ENCODE measurements at regions not wholly inside any gene's neighbourhood (a gene's known extent, or its start where the extent isn't known, plus 50 kb on each side); places are given as distances from the start of the nearest gene placed in this dataset.

GRCh38 chr14:71410578-71411284 is 503.5 kb downstream of the PCNX1 start:
- intact Hi-C loops (cut with micrococcal nuclease): loop anchor here (1.0 to 5.0 kb wide), 7 partner anchors 38 to 267 kb away; no protein-coding TSS in a partner anchor
- peaks cover 55% of the 10 kb centered on the region for H3K36me3 Mint-ChIP-seq (ENCODE audit: low read depth)
- DNase-seq (ENCODE audit: low spot score): no peak
- H3K9me3 Mint-ChIP-seq: peaks cover 10% of the 10 kb centered on the region
- peaks cover 57% of the 10 kb centered on the region for H3K4me1 Mint-ChIP-seq (ENCODE audit: low read depth)
- no peaks in the 10 kb centered on the region for H3K27me3 Mint-ChIP-seq (ENCODE audit: low read depth)
- peak overlapping the region; percentile 83 for H3K27ac Mint-ChIP-seq
- H3K4me3 Mint-ChIP-seq (ENCODE audit: low read depth): no peak overlapping the region

- DNase-seq (ENCODE audit: low spot score): no peak
- intact Hi-C loops (cut with micrococcal nuclease): loop anchor here (1.0 to 5.0 kb wide), 7 partner anchors 39 to 268 kb away; no protein-coding TSS in a partner anchor
- Mint-ChIP-seq H3K27ac (peak overlapping the region; percentile 83), H3K9me3 (peaks cover 10% of the 10 kb centered on the region), H3K27me3 (ENCODE audit: low read depth) (no peaks in the 10 kb centered on the region), H3K4me3 (ENCODE audit: low read depth) (no peak overlapping the region), H3K36me3 (ENCODE audit: low read depth) (peaks cover 52% of the 10 kb centered on the region), H3K4me1 (ENCODE audit: low read depth) (peaks cover 55% of the 10 kb centered on the region)
Measured at GRCh38 chr14:71411285-71411595, 504.0 kb downstream of the PCNX1 start.

GRCh38 chr14:71411738-71412137 is 504.5 kb downstream of the PCNX1 start:
- intact Hi-C loops (cut with micrococcal nuclease): loop anchor here (1.0 to 5.0 kb wide), 7 partner anchors 39 to 268 kb away; no protein-coding TSS in a partner anchor
- no peak overlapping the region for H3K4me3 Mint-ChIP-seq (ENCODE audit: low read depth)
- peaks cover 58% of the 10 kb centered on the region for H3K4me1 Mint-ChIP-seq (ENCODE audit: low read depth)
- H3K27ac Mint-ChIP-seq: peak overlapping the region; percentile 83
- peaks cover 52% of the 10 kb centered on the region for H3K36me3 Mint-ChIP-seq (ENCODE audit: low read depth)
- H3K27me3 Mint-ChIP-seq (ENCODE audit: low read depth): no peaks in the 10 kb centered on the region
- H3K9me3 Mint-ChIP-seq: peaks cover 10% of the 10 kb centered on the region
- no peak for DNase-seq (ENCODE audit: low spot score)

- no peak overlapping the region for H3K27ac Mint-ChIP-seq
- intact Hi-C loops (cut with micrococcal nuclease): loop anchor here (5.0 kb wide), 4 partner anchors 37 to 182 kb away; no protein-coding TSS in a partner anchor
- no peaks in the 10 kb centered on the region for H3K27me3 Mint-ChIP-seq (ENCODE audit: low read depth)
- H3K4me1 Mint-ChIP-seq (ENCODE audit: low read depth): peaks cover 38% of the 10 kb centered on the region
- no peak for DNase-seq (ENCODE audit: low spot score)
- H3K4me3 Mint-ChIP-seq (ENCODE audit: low read depth): no peak overlapping the region
- peaks cover 59% of the 10 kb centered on the region for H3K36me3 Mint-ChIP-seq (ENCODE audit: low read depth)
- peaks cover 10% of the 10 kb centered on the region for H3K9me3 Mint-ChIP-seq
Measured at GRCh38 chr14:71414631-71415403, 507.6 kb downstream of the PCNX1 start.

- Mint-ChIP-seq H3K9me3 (peaks cover 10% of the 10 kb centered on the region), H3K27me3 (ENCODE audit: low read depth) (no peaks in the 10 kb centered on the region), H3K4me1 (ENCODE audit: low read depth) (peaks cover 36% of the 10 kb centered on the region), H3K36me3 (ENCODE audit: low read depth) (peaks cover 60% of the 10 kb centered on the region), H3K4me3 (ENCODE audit: low read depth) (no peak overlapping the region), H3K27ac (no peak overlapping the region)
- no peak for DNase-seq (ENCODE audit: low spot score)
- intact Hi-C loops (cut with micrococcal nuclease): no loop called here
Measured at GRCh38 chr14:71415404-71415690, 508.1 kb downstream of the PCNX1 start.

- peaks cover 10% of the 10 kb centered on the region for H3K9me3 Mint-ChIP-seq
- H3K4me1 Mint-ChIP-seq (ENCODE audit: low read depth): peaks cover 28% of the 10 kb centered on the region
- intact Hi-C loops (cut with micrococcal nuclease): no loop called here
- H3K27ac Mint-ChIP-seq: no peak overlapping the region
- H3K36me3 Mint-ChIP-seq (ENCODE audit: low read depth): peaks cover 62% of the 10 kb centered on the region
- no peaks in the 10 kb centered on the region for H3K27me3 Mint-ChIP-seq (ENCODE audit: low read depth)
- no peak overlapping the region for H3K4me3 Mint-ChIP-seq (ENCODE audit: low read depth)
- DNase-seq (ENCODE audit: low spot score): no peak
Measured at GRCh38 chr14:71416392-71416791, 509.1 kb downstream of the PCNX1 start.

GRCh38 chr14:71418532-71419245 is 511.4 kb downstream of the PCNX1 start:
- H3K27ac Mint-ChIP-seq: no peak overlapping the region
- no peak overlapping the region for H3K4me3 Mint-ChIP-seq (ENCODE audit: low read depth)
- intact Hi-C loops (cut with micrococcal nuclease): no loop called here
- no peak for DNase-seq (ENCODE audit: low spot score)
- H3K27me3 Mint-ChIP-seq (ENCODE audit: low read depth): no peaks in the 10 kb centered on the region
- peaks cover 66% of the 10 kb centered on the region for H3K36me3 Mint-ChIP-seq (ENCODE audit: low read depth)
- peaks cover 9% of the 10 kb centered on the region for H3K4me1 Mint-ChIP-seq (ENCODE audit: low read depth)
- H3K9me3 Mint-ChIP-seq: peaks cover 7% of the 10 kb centered on the region

- H3K9me3 Mint-ChIP-seq: peaks cover 46% of the 10 kb centered on the region
- H3K4me3 Mint-ChIP-seq (ENCODE audit: low read depth): no peak overlapping the region
- intact Hi-C loops (cut with micrococcal nuclease): no loop called here
- peaks cover 23% of the 10 kb centered on the region for H3K4me1 Mint-ChIP-seq (ENCODE audit: low read depth)
- DNase-seq (ENCODE audit: low spot score): no peak
- no peak overlapping the region for H3K27ac Mint-ChIP-seq
- peaks cover 74% of the 10 kb centered on the region for H3K36me3 Mint-ChIP-seq (ENCODE audit: low read depth)
- H3K27me3 Mint-ChIP-seq (ENCODE audit: low read depth): no peaks in the 10 kb centered on the region
Measured at GRCh38 chr14:71423481-71423880, 508.7 kb upstream of the RGS6 start.

- intact Hi-C loops (cut with micrococcal nuclease): no loop called here
- Mint-ChIP-seq H3K36me3 (ENCODE audit: low read depth) (peaks cover 74% of the 10 kb centered on the region), H3K27ac (no peak overlapping the region), H3K9me3 (peaks cover 46% of the 10 kb centered on the region), H3K27me3 (ENCODE audit: low read depth) (no peaks in the 10 kb centered on the region), H3K4me1 (ENCODE audit: low read depth) (peaks cover 27% of the 10 kb centered on the region), H3K4me3 (ENCODE audit: low read depth) (no peak overlapping the region)
- no peak for DNase-seq (ENCODE audit: low spot score)
Measured at GRCh38 chr14:71424941-71425340, 507.3 kb upstream of the RGS6 start.

GRCh38 chr14:71426001-71426400 is 506.2 kb upstream of the RGS6 start:
- intact Hi-C loops (cut with micrococcal nuclease): no loop called here
- no peaks in the 10 kb centered on the region for H3K27me3 Mint-ChIP-seq (ENCODE audit: low read depth)
- peaks cover 46% of the 10 kb centered on the region for H3K9me3 Mint-ChIP-seq
- no peak overlapping the region for H3K27ac Mint-ChIP-seq
- no peak for DNase-seq (ENCODE audit: low spot score)
- H3K36me3 Mint-ChIP-seq (ENCODE audit: low read depth): peaks cover 72% of the 10 kb centered on the region
- peaks cover 30% of the 10 kb centered on the region for H3K4me1 Mint-ChIP-seq (ENCODE audit: low read depth)
- no peak overlapping the region for H3K4me3 Mint-ChIP-seq (ENCODE audit: low read depth)

GRCh38 chr14:71429902-71430301 is 502.3 kb upstream of the RGS6 start:
- intact Hi-C loops (cut with micrococcal nuclease): no loop called here
- Mint-ChIP-seq H3K27ac (no peak overlapping the region), H3K9me3 (peaks cover 27% of the 10 kb centered on the region), H3K36me3 (ENCODE audit: low read depth) (peaks cover 58% of the 10 kb centered on the region), H3K4me3 (ENCODE audit: low read depth) (no peak overlapping the region), H3K4me1 (ENCODE audit: low read depth) (peaks cover 27% of the 10 kb centered on the region), H3K27me3 (ENCODE audit: low read depth) (no peaks in the 10 kb centered on the region)
- DNase-seq (ENCODE audit: low spot score): no peak

- Mint-ChIP-seq H3K36me3 (ENCODE audit: low read depth) (peaks cover 58% of the 10 kb centered on the region), H3K4me3 (ENCODE audit: low read depth) (no peak overlapping the region), H3K9me3 (peaks cover 23% of the 10 kb centered on the region), H3K27me3 (ENCODE audit: low read depth) (no peaks in the 10 kb centered on the region), H3K27ac (no peak overlapping the region), H3K4me1 (ENCODE audit: low read depth) (peaks cover 23% of the 10 kb centered on the region)
- intact Hi-C loops (cut with micrococcal nuclease): no loop called here
- no peak for DNase-seq (ENCODE audit: low spot score)
Measured at GRCh38 chr14:71430321-71430677, 501.9 kb upstream of the RGS6 start.

All from activated T-helper 2 cell treated with anti-CD3 and anti-CD28 coated beads, Interferon-gamma antibody, Interleukin-2, Interleukin-4, amounts not matched to agents 10 μg/mL and 5 μg/mL and 100 μg/mL, durations not matched to agents 14 hours and 24 hours and 36 hours (primary cell).